GM10266 (cell line): ENCODE measurements at regions not wholly inside any gene's neighbourhood (a gene's known extent, or its start where the extent isn't known, plus 50 kb on each side); places are given as distances from the start of the nearest gene placed in this dataset.

ENCODE experiments used
- DNase-seq: peaks from one replicate; pipeline ENCODE4 v3.0.0; 2012; ENCODE audit errors: extremely low spot score
- CTCF ChIP-seq: IDR thresholded peaks from 2 replicates; pipeline ENCODE4 v1.5.1; 2012; ENCODE audit warnings: mild to moderate bottlenecking, low read depth; ENCODE audit not compliant: control insufficient read depth, insufficient read depth; ENCODE audit errors: missing control alignments

GRCh38 chr3:34634939-34635338 is 836.5 kb downstream of the PDCD6IP start:
- no peak for TF ChIP-seq CTCF
- no peak for DNase-seq

- no peak for TF ChIP-seq CTCF
- DNase-seq, result no peak
Observed at GRCh38 chr3:34635352-34635850, 837.0 kb downstream of the PDCD6IP start.

GRCh38 chr3:34646911-34647460 is 848.6 kb downstream of the PDCD6IP start:
- no peak for DNase-seq
- no peak for TF ChIP-seq CTCF

GRCh38 chr3:34650131-34650530 is 851.7 kb downstream of the PDCD6IP start:
- no peak for TF ChIP-seq CTCF

GRCh38 chr3:34668915-34669314 is 870.5 kb downstream of the PDCD6IP start:
- TF ChIP-seq CTCF, result no peak
- DNase-seq, result no peak

More at GRCh38 chr3:34650131-34650530, 851.7 kb downstream of the PDCD6IP start:
- no peak for DNase-seq

GRCh38 chr3:34669490-34669889 is 871.1 kb downstream of the PDCD6IP start:
- DNase-seq, result no peak
- no peak for TF ChIP-seq CTCF

- TF ChIP-seq CTCF, result no peak
- no peak for DNase-seq
Observed at GRCh38 chr3:34675383-34676120, 877.1 kb downstream of the PDCD6IP start.
